ENCODE measurements at regions not wholly inside any gene's neighbourhood (a gene's known extent, or its start where the extent isn't known, plus 50 kb on each side); places are given as distances from the start of the nearest gene placed in this dataset.
"Not testable (repeated sequence)": the region's sequence is repeated elsewhere in the genome, so short reads cannot be mapped to it uniquely, and the experiment has no call there.

DNA sequence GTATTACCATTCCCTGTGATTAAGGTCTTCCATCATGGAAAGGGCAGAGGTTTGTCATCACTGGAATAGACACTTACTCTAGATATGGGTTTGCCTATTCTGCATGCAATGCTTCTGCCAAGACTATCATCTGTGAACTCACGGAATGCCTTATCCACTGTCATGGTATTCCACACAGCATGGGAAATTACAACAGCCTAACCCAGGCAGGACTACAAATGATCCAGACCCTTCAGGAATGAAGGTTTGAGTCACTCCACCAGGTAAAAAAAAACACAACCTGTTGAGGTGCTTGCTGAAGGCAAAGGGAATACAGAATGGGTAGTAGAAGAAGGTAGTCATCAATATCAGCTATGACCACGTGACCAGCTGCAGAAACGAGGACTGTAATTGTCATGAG is 89.0 kb upstream of the RANBP6 start:
- DNase-seq (ENCODE audit: low spot score): not testable (repeated sequence)

DNA sequence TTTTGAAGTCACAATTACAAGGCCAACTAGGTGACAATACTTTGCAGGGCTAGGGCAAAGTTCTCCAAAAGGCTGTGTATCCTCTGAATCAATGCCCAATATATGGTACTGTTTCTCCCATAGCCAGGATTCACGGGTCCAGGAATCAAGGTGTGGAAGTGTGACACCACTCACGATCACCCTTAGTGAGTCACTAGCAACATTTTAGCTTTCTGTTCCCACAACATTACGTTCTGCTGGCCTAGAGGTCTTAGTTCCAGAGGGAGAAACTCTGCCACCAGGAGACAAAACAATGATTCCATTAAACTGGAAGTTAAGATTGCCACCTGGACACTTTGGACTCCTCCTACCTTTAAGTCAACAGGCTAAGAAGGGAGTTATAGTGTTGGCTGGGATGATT is 88.5 kb upstream of the RANBP6 start:
- DNase-seq (ENCODE audit: low spot score): not testable (repeated sequence)

GRCh38 chr9:6102336-6102987 is 87.0 kb upstream of the RANBP6 start:
- not testable (repeated sequence) for DNase-seq (ENCODE audit: low spot score)

GRCh38 chr9:6101725-6102124 is 86.3 kb upstream of the RANBP6 start:
- DNase-seq (ENCODE audit: low spot score): not testable (repeated sequence)

GRCh38 chr9:6099346-6099745 is 83.9 kb upstream of the RANBP6 start:
- not testable (repeated sequence) for DNase-seq (ENCODE audit: low spot score)

DNA sequence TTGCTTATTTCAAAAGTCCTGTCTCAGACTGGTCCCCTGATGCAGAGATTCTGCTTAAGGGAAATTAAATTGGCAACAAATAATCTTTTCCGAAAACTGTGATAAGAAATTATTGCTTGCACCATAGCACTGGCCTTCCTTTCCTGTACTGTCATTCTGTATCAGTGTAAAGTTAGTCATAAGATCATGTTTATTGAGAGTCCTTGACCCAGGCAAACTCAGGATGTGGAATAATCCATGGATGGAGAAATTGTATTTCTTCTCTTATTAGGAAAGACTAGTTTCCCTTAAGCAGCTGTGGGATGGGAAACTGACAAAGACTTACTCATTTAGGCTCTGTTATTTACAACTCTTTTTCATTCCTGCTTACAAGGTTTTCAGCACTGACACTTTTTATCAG is 83.0 kb upstream of the RANBP6 start:
- no peak for DNase-seq (ENCODE audit: low spot score)

DNA sequence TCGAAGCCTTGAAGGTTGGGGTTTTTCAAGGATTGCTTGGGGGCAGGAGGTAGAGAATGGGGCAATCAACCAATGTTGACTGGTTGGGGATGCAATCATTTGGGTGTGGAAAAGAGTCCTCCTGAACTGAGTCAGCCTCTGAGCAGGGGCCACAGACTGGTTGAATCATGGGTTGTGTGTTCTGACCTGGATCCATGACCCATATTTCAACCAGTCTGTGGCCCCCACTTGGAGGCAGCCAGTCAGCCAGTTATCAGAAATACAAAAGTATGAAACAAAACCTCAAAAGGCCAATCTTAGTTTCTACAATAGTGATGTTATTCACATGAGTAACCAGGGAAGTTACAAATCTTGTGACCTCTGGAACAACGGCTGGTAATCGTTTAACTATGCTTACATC is 81.4 kb upstream of the RANBP6 start:
- no peak for DNase-seq (ENCODE audit: low spot score)

- DNase-seq (ENCODE audit: low spot score): no peak
These were observed 75.1 kb upstream of the RANBP6 start for GRCh38 chr9:6090277-6091210.

- DNase-seq (ENCODE audit: low spot score): no peak
These were observed 73.9 kb upstream of the RANBP6 start for GRCh38 chr9:6089300-6089699.

DNA sequence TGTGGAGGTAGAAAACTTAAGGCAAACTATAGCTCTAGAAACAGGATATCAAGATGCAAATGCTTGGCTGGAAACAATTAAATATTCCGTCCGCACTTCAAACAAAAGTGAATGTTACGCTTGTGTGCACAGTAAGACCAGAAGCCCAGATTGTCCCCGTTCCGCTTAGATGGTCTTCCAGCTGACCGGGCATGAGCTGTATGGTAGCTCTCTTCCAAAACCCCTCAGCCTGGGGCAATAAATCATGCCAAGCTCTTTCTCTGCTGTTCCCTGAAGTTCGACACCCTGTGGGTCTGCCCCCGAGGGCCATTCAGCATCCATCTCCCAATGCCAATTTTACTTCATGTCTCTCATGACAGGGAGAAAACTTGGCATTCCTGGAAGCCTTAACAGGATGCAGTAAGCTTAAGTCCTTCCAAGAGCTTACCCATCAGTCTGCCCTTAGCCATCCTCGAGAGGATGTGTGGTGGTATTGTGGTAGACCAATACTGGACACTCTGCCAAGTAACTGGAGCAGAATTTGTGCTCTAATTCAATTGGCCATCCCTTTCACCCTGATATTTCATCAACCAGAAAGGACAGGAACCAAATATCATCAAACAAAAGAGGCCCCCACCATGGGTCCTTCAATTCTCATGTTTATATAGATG is 70.7 kb upstream of the RANBP6 start:
- DNase-seq (ENCODE audit: low spot score): no peak

- DNase-seq (ENCODE audit: low spot score): peak; percentile 72
These were observed 64.8 kb upstream of the RANBP6 start for GRCh38 chr9:6080154-6080716.

- DNase-seq (ENCODE audit: low spot score): no peak
These were observed 64.0 kb upstream of the RANBP6 start for GRCh38 chr9:6079386-6079785.

DNA sequence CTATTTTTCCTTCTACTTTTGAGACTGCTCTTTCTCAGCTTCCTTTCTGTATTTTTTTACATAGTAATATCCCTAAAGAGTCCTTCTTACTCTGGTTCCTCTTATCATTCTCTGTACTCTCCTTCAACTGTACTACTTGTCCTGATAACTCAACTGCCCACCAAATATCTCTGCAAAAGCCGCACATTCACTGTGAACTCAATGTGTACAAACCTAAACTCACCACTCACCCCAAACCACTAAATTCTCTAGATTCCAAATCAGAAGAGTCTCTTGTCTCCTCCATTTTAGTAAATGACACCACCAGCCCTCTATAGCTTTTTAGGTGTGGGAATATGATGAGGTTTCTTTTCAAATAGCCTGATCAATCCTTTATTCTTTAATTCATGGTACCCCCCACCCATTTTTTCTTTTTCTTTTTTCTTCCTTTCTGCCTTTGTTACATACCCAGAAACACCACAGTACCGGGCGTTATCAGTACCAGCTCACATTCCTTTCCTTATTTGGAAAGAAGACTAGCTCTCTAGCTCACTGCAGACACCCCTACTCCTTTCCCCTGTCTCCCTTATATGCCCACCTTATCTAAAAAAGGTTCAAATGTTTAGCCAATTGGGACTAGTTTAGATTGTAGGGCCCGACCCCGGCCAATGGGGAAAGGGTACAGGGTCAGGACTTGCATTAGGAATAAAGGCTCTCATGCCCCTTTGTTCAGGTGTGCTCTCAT is 63.1 kb upstream of the RANBP6 start:
- no peak for DNase-seq (ENCODE audit: low spot score)

DNA sequence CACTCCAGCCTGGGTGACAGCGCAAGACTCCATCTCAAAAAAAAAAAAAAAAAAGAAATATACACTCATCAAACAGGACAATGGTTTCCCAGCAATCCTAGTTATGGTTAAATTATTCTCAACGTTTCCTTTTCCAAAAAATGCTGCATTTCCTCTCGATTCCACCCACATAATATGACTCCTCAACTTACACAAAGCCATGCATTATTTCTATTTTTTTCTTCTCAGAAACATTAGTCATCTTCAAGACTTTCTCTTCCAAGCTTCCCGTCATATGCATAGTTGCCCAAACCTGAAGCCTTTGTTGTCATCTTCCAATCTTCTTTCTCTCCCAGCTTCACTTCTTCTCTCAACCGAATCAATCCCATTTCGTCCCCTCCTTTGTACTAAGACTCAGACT is 61.4 kb upstream of the RANBP6 start:
- no peak for DNase-seq (ENCODE audit: low spot score)

- DNase-seq (ENCODE audit: low spot score): no peak
These were observed 58.3 kb upstream of the RANBP6 start for GRCh38 chr9:6073731-6074130.

- DNase-seq (ENCODE audit: low spot score): no peak
These were observed 57.4 kb upstream of the RANBP6 start for GRCh38 chr9:6072865-6073264.

DNA sequence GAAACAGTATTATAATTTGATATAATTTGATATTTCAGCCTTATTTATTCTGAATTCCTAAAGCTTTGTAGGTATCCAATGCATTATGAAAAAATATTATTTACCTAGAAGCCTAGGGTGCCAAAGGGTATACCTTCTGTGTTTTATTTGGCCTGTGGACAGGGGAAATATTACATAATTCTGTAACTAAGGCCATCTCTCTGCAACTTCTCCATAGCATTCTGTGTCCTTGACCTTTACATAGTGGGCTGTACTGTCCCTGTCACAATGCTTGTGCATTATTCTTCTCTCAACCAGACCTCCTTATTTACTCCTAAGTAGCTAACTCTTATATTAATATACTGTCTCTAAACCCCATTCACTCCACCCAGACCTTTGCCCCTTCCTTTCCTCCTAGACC is 57.0 kb upstream of the RANBP6 start:
- no peak for DNase-seq (ENCODE audit: low spot score)

- DNase-seq (ENCODE audit: low spot score): no peak
These were observed 53.6 kb upstream of the RANBP6 start for GRCh38 chr9:6068983-6069382.

- no peak for DNase-seq (ENCODE audit: low spot score)
These were observed 52.0 kb upstream of the RANBP6 start for GRCh38 chr9:6067426-6067825.

All from hepatic stellate cell (primary cell).